Activated naive CD4-positive, alpha-beta T cell treated with anti-CD3 and anti-CD28 coated beads, Interleukin-2, amount 50 U/mL, for 24 hours (primary cell): ENCODE measurements at regions not wholly inside any gene's neighbourhood (a gene's known extent, or its start where the extent isn't known, plus 50 kb on each side); places are given as distances from the start of the nearest gene placed in this dataset.
"Not testable (repeated sequence)": the region's sequence is repeated elsewhere in the genome, so short reads cannot be mapped to it uniquely, and the experiment has no call there.

Experiments
- H3K27ac Mint-ChIP-seq: one replicate; pipeline ENCODE4 v1.8.0; 2021; ENCODE audit warnings: mild to moderate bottlenecking, mixed read lengths
- H3K27me3 Mint-ChIP-seq: one replicate; pipeline ENCODE4 v1.8.0; 2021; ENCODE audit warnings: mixed read lengths
- H3K36me3 Mint-ChIP-seq: one replicate; pipeline ENCODE4 v1.8.0; 2021; ENCODE audit warnings: mixed read lengths
- H3K4me1 Mint-ChIP-seq: one replicate; pipeline ENCODE4 v1.8.0; 2021; ENCODE audit warnings: mixed read lengths
- H3K4me3 Mint-ChIP-seq: one replicate; pipeline ENCODE4 v1.8.0; 2021; ENCODE audit warnings: mild to moderate bottlenecking, mixed read lengths
- H3K9me3 Mint-ChIP-seq: one replicate; pipeline ENCODE4 v1.8.0; 2021; ENCODE audit warnings: mixed read lengths

GRCh38 chr12:131408484-131408883 lies 302.4 kb upstream of the SFSWAP start:
- no peaks in the 10 kb centered on the region for H3K4me1 Mint-ChIP-seq
- H3K36me3 Mint-ChIP-seq, result no peaks in the 10 kb centered on the region
- no peak overlapping the region for H3K27ac Mint-ChIP-seq
- peaks cover 5% of the 10 kb centered on the region for H3K27me3 Mint-ChIP-seq
- no peaks in the 10 kb centered on the region for H3K9me3 Mint-ChIP-seq
- H3K4me3 Mint-ChIP-seq, result no peak overlapping the region

GRCh38 chr12:131409211-131409610 lies 301.7 kb upstream of the SFSWAP start:
- no peaks in the 10 kb centered on the region for H3K36me3 Mint-ChIP-seq

GRCh38 chr12:131411827-131412226 lies 299.1 kb upstream of the SFSWAP start:
- not testable (repeated sequence) for H3K9me3 Mint-ChIP-seq, H3K27me3 Mint-ChIP-seq, H3K27ac Mint-ChIP-seq, H3K4me1 Mint-ChIP-seq, H3K36me3 Mint-ChIP-seq, H3K4me3 Mint-ChIP-seq

More at GRCh38 chr12:131409211-131409610, 301.7 kb upstream of the SFSWAP start:
- Mint-ChIP-seq H3K4me1 (no peaks in the 10 kb centered on the region), H3K9me3 (no peaks in the 10 kb centered on the region), H3K4me3 (no peak overlapping the region), H3K27ac (no peak overlapping the region), H3K27me3 (peaks cover 5% of the 10 kb centered on the region)

DNA sequence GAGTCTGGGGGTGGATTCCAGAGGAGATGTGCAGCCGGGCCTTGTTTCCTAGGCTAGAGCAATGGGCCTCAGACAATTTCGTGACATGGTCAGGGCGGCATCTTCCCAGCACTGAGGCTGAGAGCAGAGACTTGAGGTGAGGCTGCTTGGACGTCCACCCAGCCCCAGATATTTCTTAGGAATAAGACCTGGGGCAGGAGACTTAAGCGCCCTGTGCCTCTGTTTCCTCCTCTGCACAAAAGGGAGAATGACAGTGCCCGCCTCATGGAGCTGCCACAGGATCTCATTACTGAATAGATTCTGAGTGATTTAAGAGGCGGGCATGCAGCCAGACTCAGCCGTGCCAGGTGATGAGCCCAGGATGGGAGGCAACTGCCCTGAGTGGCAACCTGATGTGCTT lies 297.9 kb upstream of the SFSWAP start:
- no peak overlapping the region for H3K4me3 Mint-ChIP-seq
- H3K27ac Mint-ChIP-seq, result no peak overlapping the region
- peaks cover 2% of the 10 kb centered on the region for H3K27me3 Mint-ChIP-seq
- no peaks in the 10 kb centered on the region for H3K9me3 Mint-ChIP-seq
- H3K36me3 Mint-ChIP-seq, result no peaks in the 10 kb centered on the region
- no peaks in the 10 kb centered on the region for H3K4me1 Mint-ChIP-seq

DNA sequence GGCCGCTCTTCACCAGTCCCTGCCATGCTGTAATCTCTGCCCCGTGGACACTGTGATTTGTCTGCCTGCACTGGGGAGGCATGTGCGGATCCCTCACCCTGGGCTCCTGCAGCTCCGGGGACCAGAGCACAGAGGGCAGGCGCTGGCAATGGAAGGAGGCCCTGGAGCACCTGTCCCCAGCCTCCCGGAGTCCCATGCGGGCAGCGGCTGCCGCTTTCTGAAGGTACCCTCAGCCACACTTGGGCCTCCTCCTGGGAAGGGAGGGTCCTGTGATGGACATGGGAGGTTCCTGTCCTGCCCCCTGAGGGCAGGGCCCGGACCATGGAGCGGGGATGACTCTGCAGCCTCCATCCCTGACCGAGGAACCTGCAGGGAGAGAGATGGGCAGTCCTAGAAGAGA lies 297.4 kb upstream of the SFSWAP start:
- no peaks in the 10 kb centered on the region for H3K4me1 Mint-ChIP-seq
- H3K4me3 Mint-ChIP-seq, result no peak overlapping the region
- no peaks in the 10 kb centered on the region for H3K36me3 Mint-ChIP-seq
- no peaks in the 10 kb centered on the region for H3K9me3 Mint-ChIP-seq
- H3K27ac Mint-ChIP-seq, result no peak overlapping the region
- peaks cover 2% of the 10 kb centered on the region for H3K27me3 Mint-ChIP-seq

DNA sequence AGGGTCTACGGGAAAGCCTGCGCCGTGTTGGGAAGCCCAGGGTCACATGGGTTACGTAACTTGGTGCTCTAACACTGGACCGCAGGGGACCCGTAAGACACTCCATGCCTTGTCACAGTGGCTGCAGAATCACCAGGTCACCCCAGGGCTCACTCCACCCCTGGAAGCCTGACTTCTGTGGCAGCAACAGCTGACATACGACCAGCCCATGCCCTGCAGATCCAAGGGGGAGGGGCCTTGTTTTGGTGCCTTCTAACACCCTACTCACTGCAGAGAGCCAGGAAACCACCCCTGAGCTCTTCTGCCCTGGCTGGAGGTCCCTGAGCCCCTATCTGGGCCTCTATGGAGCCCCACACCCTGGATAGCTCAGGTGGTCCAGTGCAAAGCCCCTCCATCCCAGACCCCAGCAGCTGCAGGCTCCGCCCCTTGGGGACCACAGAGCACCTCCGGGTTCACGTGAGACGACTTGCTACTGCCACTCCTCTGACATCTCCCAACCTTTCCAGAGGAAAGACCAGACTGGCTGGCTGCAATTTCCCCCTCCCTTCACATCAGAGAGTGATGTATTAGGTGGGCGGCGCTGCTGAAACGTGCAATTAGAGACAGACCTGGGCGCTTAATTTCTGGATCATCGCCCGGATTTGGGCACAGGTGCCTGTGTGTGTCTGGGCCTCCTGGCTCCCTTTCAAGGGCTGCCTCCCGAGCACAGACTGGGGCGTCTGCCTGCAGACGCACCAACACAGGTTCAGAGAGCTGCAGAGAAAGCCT lies 296.6 kb upstream of the SFSWAP start:
- H3K9me3 Mint-ChIP-seq, H3K4me1 Mint-ChIP-seq, H3K36me3 Mint-ChIP-seq, H3K27me3 Mint-ChIP-seq, H3K27ac Mint-ChIP-seq, H3K4me3 Mint-ChIP-seq: not testable (repeated sequence)

DNA sequence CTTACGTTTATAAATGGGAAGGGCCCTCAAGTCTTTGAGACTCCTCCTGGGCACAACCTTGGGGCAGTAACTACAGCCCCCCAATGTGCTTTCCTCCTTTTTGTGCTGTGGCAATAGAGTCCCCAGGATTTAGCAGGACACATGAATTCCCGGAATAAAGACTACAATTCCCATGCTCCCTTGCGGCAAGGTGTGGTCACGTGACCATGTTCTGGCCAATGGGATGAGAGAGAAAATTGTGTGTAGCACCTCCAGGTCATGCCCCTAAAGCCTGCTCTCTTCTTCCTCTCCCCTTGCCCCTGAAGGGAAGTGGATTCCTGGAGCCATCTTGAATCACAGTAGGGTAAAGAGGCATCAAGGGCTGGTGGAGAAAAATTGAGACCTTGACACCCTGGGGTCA lies 295.1 kb upstream of the SFSWAP start:
- Mint-ChIP-seq H3K36me3 (no peaks in the 10 kb centered on the region), H3K9me3 (no peaks in the 10 kb centered on the region), H3K4me3 (no peak overlapping the region), H3K27ac (no peak overlapping the region), H3K4me1 (no peaks in the 10 kb centered on the region), H3K27me3 (peaks cover 2% of the 10 kb centered on the region)

- Mint-ChIP-seq H3K27ac (no peak overlapping the region), H3K27me3 (no peaks in the 10 kb centered on the region), H3K36me3 (peaks cover 2% of the 10 kb centered on the region), H3K4me1 (no peaks in the 10 kb centered on the region), H3K9me3 (peaks cover 4% of the 10 kb centered on the region), H3K4me3 (no peak overlapping the region)
These were observed 292.8 kb upstream of the SFSWAP start for GRCh38 chr12:131418121-131418520.

DNA sequence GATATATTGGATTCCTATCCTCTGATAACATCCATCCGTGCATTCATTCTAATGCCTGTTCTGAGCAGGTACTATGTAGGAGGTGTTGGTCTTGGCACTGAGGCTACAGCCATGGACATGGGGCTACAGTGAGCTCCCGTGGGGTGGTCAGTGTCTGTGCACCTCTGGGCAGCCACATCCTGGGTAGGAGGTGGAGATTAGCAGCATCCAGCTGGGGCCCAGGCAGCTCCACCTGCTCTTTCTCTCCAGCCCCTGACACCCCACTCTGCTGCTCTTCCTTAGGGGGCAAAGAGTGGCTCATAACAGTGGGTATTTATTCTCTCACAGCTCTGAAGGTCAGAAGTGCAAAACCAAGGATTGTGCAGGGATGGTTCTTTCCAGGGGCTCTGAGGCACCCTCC lies 292.0 kb upstream of the SFSWAP start:
- Mint-ChIP-seq H3K36me3 (peaks cover 6% of the 10 kb centered on the region), H3K4me3 (no peak overlapping the region), H3K27me3 (no peaks in the 10 kb centered on the region), H3K4me1 (no peaks in the 10 kb centered on the region), H3K27ac (no peak overlapping the region), H3K9me3 (peaks cover 11% of the 10 kb centered on the region)

DNA sequence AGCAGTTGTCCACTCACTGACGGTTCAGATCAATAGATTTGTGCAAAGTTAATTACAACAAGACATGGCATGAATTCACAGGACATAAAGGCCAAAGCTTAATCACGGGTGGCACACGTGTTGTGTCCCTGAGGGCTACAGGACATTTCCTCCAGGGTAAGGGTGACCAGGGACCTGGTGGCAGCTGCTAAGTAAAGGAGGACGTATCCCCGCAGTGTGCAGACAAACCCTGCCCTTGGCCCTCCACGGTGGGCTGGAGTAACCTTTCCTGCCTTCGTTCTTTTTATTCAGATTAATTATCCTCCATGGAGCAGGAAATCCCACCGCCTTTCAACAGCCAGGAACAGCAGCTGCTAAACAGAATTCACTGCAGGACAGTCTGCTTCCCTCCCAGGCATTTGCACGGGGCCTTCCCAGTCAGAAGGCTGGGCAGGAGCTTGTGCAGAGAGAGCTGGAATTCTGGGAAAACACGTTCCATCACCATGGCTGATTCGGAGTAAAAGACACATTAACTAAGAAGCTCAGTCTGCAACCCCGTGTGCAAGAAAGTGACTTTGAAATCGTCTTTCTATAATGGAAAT lies 289.9 kb upstream of the SFSWAP start:
- H3K36me3 Mint-ChIP-seq, result peaks cover 6% of the 10 kb centered on the region
- H3K4me1 Mint-ChIP-seq, result no peaks in the 10 kb centered on the region
- H3K9me3 Mint-ChIP-seq, result peaks cover 22% of the 10 kb centered on the region
- H3K4me3 Mint-ChIP-seq, result no peak overlapping the region
- H3K27me3 Mint-ChIP-seq, result no peaks in the 10 kb centered on the region
- H3K27ac Mint-ChIP-seq, result no peak overlapping the region

- no peaks in the 10 kb centered on the region for H3K4me1 Mint-ChIP-seq
- no peaks in the 10 kb centered on the region for H3K27me3 Mint-ChIP-seq
- H3K27ac Mint-ChIP-seq, result no peak overlapping the region
- H3K36me3 Mint-ChIP-seq, result peaks cover 6% of the 10 kb centered on the region
- H3K9me3 Mint-ChIP-seq, result peaks cover 22% of the 10 kb centered on the region
- H3K4me3 Mint-ChIP-seq, result no peak overlapping the region
These were observed 289.2 kb upstream of the SFSWAP start for GRCh38 chr12:131421509-131422186.

DNA sequence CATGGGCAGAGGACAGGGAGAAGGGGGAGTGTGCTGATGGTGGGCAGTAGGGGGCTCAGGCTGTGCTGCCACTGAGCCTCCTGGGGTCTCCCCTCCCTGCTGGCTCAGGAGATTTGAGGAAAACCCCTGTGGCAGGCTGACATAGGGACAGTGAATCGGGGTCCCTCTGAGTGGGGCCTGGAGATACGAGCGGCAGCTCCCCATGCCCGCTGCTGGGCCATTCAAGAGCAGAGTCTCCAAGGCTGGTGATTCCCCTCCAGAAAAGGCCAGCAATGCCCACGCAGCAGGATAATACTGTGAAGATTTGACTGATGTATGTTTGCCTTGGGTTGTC lies 288.7 kb upstream of the SFSWAP start:
- no peak overlapping the region for H3K4me3 Mint-ChIP-seq
- H3K36me3 Mint-ChIP-seq, result peaks cover 6% of the 10 kb centered on the region
- no peaks in the 10 kb centered on the region for H3K27me3 Mint-ChIP-seq
- peaks cover 22% of the 10 kb centered on the region for H3K9me3 Mint-ChIP-seq
- H3K27ac Mint-ChIP-seq, result no peak overlapping the region
- H3K4me1 Mint-ChIP-seq, result no peaks in the 10 kb centered on the region

GRCh38 chr12:131422744-131423143 lies 288.1 kb upstream of the SFSWAP start:
- Mint-ChIP-seq H3K4me3 (no peak overlapping the region), H3K27ac (no peak overlapping the region), H3K4me1 (no peaks in the 10 kb centered on the region), H3K9me3 (peaks cover 22% of the 10 kb centered on the region), H3K27me3 (no peaks in the 10 kb centered on the region), H3K36me3 (peaks cover 6% of the 10 kb centered on the region)

- peaks cover 6% of the 10 kb centered on the region for H3K36me3 Mint-ChIP-seq
- H3K27me3 Mint-ChIP-seq, result peaks cover 1% of the 10 kb centered on the region
- peaks cover 22% of the 10 kb centered on the region for H3K9me3 Mint-ChIP-seq
- no peaks in the 10 kb centered on the region for H3K4me1 Mint-ChIP-seq
- H3K27ac Mint-ChIP-seq, result no peak overlapping the region
- no peak overlapping the region for H3K4me3 Mint-ChIP-seq
These were observed 286.6 kb upstream of the SFSWAP start for GRCh38 chr12:131424270-131424669.

DNA sequence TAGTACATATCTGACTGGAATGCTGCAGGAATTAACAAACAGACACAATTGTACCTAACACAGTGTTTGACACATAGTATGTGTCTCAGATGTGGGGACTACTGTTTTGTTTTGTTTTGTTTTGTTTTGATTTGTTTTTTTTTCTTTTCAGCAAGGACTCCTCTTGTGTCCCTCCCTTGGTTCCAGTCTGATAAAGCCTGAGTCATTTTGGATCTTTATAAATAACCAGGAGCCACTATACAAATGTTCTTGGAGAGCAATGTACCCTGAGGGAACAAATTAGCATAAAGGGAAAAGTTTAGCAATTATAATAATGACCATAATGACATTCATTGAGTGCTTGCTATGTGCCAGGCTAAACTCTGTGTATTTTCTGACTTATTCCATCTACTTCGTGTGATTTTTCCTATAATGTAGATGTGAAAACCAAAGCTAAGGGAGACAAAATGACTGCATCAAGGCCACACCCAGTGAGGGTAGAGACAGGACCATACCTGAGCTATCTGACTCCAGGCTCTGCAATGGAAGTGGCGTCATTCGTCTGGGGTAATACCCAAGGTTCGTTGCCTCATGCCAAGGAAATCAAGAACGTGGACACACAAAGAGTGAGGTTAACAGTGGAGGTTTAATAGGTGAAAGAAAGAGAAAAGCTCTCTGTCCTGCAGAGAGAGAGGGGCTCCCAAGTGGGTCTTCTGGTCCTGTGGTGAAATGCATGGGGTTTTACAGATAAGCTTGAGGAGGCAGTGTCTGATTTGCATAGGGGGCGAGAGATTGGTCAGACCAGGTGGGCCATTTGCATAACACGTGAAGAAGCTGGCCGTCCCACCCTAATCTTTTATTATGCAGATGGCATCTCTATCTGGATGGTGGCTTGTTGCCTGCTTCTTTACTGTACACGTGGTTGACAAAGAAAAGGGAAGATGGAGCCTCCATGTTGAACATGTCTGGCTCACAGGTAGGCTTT lies 285.5 kb upstream of the SFSWAP start:
- no peaks in the 10 kb centered on the region for H3K4me1 Mint-ChIP-seq
- peaks cover 22% of the 10 kb centered on the region for H3K9me3 Mint-ChIP-seq
- no peak overlapping the region for H3K27ac Mint-ChIP-seq
- H3K27me3 Mint-ChIP-seq, result peaks cover 1% of the 10 kb centered on the region
- peaks cover 6% of the 10 kb centered on the region for H3K36me3 Mint-ChIP-seq
- no peak overlapping the region for H3K4me3 Mint-ChIP-seq
